ENCODE measurements at regions not wholly inside any gene's neighbourhood (a gene's known extent, or its start where the extent isn't known, plus 50 kb on each side); places are given as distances from the start of the nearest gene placed in this dataset.

DNA sequence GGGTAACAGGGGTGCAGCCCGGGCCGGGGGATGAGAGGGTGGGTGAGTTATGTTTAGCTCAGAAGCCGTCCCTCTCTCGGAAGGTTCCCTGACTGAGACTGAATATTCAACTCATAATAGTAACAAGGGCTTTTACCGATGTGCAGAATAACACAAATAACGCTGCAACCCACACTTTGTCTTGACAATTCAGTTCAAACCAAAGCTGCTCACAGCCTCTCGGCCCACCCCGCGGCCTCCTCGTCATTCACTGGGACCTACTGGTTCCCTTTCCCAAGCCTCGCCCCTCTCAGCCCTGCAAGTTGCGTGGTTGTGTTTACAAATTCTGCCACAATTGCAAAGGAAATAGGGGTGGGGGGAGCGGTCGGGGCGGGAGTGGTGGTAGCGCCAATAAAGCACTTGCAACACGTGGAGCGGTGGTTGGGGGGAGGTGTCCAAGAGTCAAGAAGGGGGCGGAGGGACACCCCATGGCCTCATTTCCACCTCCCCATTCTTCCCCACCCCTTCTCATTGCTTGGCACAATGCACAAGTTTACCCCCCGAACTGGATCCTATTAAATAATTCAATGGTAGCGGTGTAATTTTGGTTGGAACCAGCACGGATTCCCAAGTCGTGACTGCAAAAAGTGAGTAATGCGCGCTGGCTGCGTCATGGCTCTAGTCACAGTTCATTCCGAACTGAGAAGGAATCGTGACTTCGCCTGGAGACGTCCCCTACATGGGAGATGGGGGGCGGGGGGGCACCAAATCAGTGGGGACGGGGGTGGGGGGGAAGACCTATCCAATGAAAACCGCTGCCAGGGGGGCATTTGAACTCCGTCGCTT, 102.0 kb upstream of the HSD17B12 start:
- peaks cover 60% of the 10 kb centered on the region for H3K4me1 Mint-ChIP-seq (ENCODE audit: low read depth)
- Histone ChIP-seq H3K27me3 (ENCODE audit: control insufficient read depth in 1 of 2, insufficient read depth in 2 of 2, low read length in 2 of 2) (peaks cover 77 to 96% of the 10 kb centered on the region in 2 experiments), H3K27ac (ENCODE audit: low read depth in 1 of 2, low read length in 2 of 2) (no peak overlapping the region), H3K9me3 (ENCODE audit: control insufficient read depth in 1 of 2, insufficient read depth in 1 of 2, low read length in 2 of 2) (peaks cover 0 to 38% of the 10 kb centered on the region in 2 experiments), H3K36me3 (ENCODE audit: insufficient read depth, low read length) (no peaks in the 10 kb centered on the region), H3K4me3 (ENCODE audit: low read length) (no peak overlapping the region), H3K4me1 (ENCODE audit: insufficient read depth, low read length) (peaks cover 37% of the 10 kb centered on the region)
- intact Hi-C loops (cut with DNase I, micrococcal nuclease): no loop called here
- no peaks in the 10 kb centered on the region for H3K36me3 Mint-ChIP-seq (ENCODE audit: low read depth)
- DNase-seq (no peak), ATAC-seq (ENCODE audit: poor library complexity) (no peak)
- peak overlapping the region; percentile 78 for H3K4me3 Mint-ChIP-seq
- peaks cover 98% of the 10 kb centered on the region for H3K27me3 Mint-ChIP-seq
- TF ChIP-seq, protein P1, sequence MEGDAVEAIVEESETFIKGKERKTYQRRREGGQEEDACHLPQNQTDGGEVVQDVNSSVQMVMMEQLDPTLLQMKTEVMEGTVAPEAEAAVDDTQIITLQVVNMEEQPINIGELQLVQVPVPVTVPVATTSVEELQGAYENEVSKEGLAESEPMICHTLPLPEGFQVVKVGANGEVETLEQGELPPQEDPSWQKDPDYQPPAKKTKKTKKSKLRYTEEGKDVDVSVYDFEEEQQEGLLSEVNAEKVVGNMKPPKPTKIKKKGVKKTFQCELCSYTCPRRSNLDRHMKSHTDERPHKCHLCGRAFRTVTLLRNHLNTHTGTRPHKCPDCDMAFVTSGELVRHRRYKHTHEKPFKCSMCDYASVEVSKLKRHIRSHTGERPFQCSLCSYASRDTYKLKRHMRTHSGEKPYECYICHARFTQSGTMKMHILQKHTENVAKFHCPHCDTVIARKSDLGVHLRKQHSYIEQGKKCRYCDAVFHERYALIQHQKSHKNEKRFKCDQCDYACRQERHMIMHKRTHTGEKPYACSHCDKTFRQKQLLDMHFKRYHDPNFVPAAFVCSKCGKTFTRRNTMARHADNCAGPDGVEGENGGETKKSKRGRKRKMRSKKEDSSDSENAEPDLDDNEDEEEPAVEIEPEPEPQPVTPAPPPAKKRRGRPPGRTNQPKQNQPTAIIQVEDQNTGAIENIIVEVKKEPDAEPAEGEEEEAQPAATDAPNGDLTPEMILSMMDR (IDR thresholded peaks at IDR 0.05): no peak
- H3K9me3 Mint-ChIP-seq: no peaks in the 10 kb centered on the region
- no peak overlapping the region for H3K27ac Mint-ChIP-seq
- ChIA-PET POLR2A (no interaction called here), CTCF (no interaction called here)

DNA sequence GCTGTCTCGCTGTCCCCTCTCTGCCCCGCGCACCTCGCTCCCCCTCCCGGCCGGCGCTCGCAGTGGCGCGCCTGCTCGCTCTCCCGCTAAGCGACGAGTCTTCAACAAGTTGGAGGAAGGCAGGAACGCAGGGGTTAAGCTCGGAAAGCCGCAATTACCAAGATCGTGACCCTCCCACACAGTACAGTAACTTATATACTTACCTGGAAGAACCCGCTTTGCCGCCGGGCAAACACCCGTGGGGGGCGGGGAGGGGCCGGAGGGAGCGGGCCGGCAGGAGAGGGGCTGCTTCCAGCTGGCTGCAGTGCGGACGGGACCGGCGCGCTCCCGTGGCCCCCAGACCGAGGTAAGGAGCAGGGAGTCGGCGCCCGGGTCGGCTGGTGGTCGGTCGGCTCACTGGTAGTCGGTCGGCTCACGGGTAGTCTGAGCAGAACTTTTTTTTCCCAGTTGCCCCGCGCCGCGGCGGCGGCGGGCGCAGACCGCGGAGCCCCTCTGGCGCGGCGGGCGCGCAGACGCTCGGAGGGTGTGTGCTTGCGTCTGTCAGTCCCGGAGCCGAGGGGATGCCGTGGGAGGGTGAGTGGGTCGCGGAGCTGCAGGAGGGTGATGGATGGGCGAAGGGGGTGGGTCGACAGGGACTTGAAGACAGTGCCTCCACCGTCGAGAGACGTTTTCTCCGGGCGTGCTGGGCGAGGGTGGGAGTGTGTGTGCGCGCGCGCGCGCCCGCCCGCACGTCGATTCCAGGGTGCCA, 101.2 kb upstream of the HSD17B12 start:
- no peaks in the 10 kb centered on the region for H3K9me3 Mint-ChIP-seq

GRCh38 chr11:43579919-43580276, 100.6 kb upstream of the HSD17B12 start:
- TF ChIP-seq, protein P1 (IDR thresholded peaks at IDR 0.05): no peak
- CTCF ChIA-PET: no interaction called here
- H3K27ac Mint-ChIP-seq: no peak overlapping the region
- Histone ChIP-seq H3K4me1 (ENCODE audit: insufficient read depth, low read length) (peaks cover 36% of the 10 kb centered on the region), H3K27me3 (ENCODE audit: control insufficient read depth in 1 of 2, insufficient read depth in 2 of 2, low read length in 2 of 2) (peaks cover 66 to 96% of the 10 kb centered on the region in 2 experiments), H3K4me3 (ENCODE audit: low read length) (peak overlapping the region; percentile 37), H3K9me3 (ENCODE audit: control insufficient read depth in 1 of 2, insufficient read depth in 1 of 2, low read length in 2 of 2) (peaks cover 0 to 35% of the 10 kb centered on the region in 2 experiments), H3K36me3 (ENCODE audit: insufficient read depth, low read length) (no peaks in the 10 kb centered on the region), H3K27ac (ENCODE audit: low read depth in 1 of 2, low read length in 2 of 2) (no peak overlapping the region)
- H3K9me3 Mint-ChIP-seq: no peaks in the 10 kb centered on the region
- H3K4me3 Mint-ChIP-seq: peak overlapping the region; percentile 83
- no peaks in the 10 kb centered on the region for H3K36me3 Mint-ChIP-seq (ENCODE audit: low read depth)
- peaks cover 59% of the 10 kb centered on the region for H3K4me1 Mint-ChIP-seq (ENCODE audit: low read depth)
- DNase-seq: no peak
- H3K27me3 Mint-ChIP-seq: peaks cover 98% of the 10 kb centered on the region
- no peak for ATAC-seq (ENCODE audit: poor library complexity)
- POLR2A ChIA-PET: no interaction called here
- intact Hi-C loops (cut with DNase I, micrococcal nuclease): no loop called here

More for the DNA sequence above, 101.2 kb upstream of the HSD17B12 start:
- DNase-seq (peak in 2 of 14 experiments; percentile 1 to 17), ATAC-seq (ENCODE audit: poor library complexity) (no peak)
- Histone ChIP-seq H3K4me3 (ENCODE audit: low read length) (peak overlapping the region; percentile 37), H3K27me3 (ENCODE audit: control insufficient read depth in 1 of 2, insufficient read depth in 2 of 2, low read length in 2 of 2) (peaks cover 72 to 96% of the 10 kb centered on the region in 2 experiments), H3K36me3 (ENCODE audit: insufficient read depth, low read length) (no peaks in the 10 kb centered on the region), H3K9me3 (ENCODE audit: control insufficient read depth in 1 of 2, insufficient read depth in 1 of 2, low read length in 2 of 2) (peaks cover 0 to 38% of the 10 kb centered on the region in 2 experiments), H3K27ac (ENCODE audit: low read depth in 1 of 2, low read length in 2 of 2) (no peak overlapping the region), H3K4me1 (ENCODE audit: insufficient read depth, low read length) (peaks cover 37% of the 10 kb centered on the region)
- no peaks in the 10 kb centered on the region for H3K36me3 Mint-ChIP-seq (ENCODE audit: low read depth)
- ChIA-PET POLR2A (no interaction called here), CTCF (no interaction called here)
- intact Hi-C loops (cut with DNase I, micrococcal nuclease): no loop called here
- TF ChIP-seq, protein P1 (IDR thresholded peaks at IDR 0.05): no peak
- peaks cover 98% of the 10 kb centered on the region for H3K27me3 Mint-ChIP-seq
- no peak overlapping the region for H3K27ac Mint-ChIP-seq
- peaks cover 60% of the 10 kb centered on the region for H3K4me1 Mint-ChIP-seq (ENCODE audit: low read depth)
- peak overlapping the region; percentile 83 for H3K4me3 Mint-ChIP-seq
